PC-3 (cell line): ENCODE measurements at regions not wholly inside any gene's neighbourhood (a gene's known extent, or its start where the extent isn't known, plus 50 kb on each side); places are given as distances from the start of the nearest gene placed in this dataset.

ENCODE experiments used
- ATAC-seq: fragments of 200-7000 bp; cut with Tn5 transposase; 2 replicates; pipeline ENCODE4 v1.9.1; 2020; ENCODE audit warnings: mild to moderate bottlenecking, moderate library complexity
- BruUV-seq: library from RNA; stranded (reverse); fragments of 400-500 nt; replicated peaks from 2 replicates; lab custom pipeline; 2021; lab: Mats Ljungman, UMichigan
- CTCF ChIA-PET: fragments of 300-600 bp; sonication (Branson Sonifier 250); formaldehyde crosslinking; loops from one replicate; lab custom pipeline; 2022; ENCODE audit warnings: antibody characterized with exemption; lab: Charles Lee
- POLR2A ChIA-PET: fragments of 300-600 bp; sonication (Branson Sonifier 250); formaldehyde crosslinking; loops from one replicate; lab custom pipeline; 2022; ENCODE audit warnings: antibody characterized with exemption; ENCODE audit not compliant: unreplicated experiment; lab: Charles Lee
- DNase-seq: peaks from one replicate; pipeline ENCODE4 v3.0.0-alpha.2; 2015
- H2AFZ ChIP-seq: fragments of 300-600 bp; sonication (generic); 2 replicates; pipeline ENCODE4 v1.6.0; 2016; ENCODE audit warnings: antibody characterized with exemption, low read length
- H3F3A ChIP-seq: fragments of 300-600 bp; sonication (generic); one replicate; pipeline ENCODE4 v1.6.0; 2017; ENCODE audit warnings: antibody characterized with exemption, low read length, control low read depth, mild to moderate bottlenecking; ENCODE audit not compliant: unreplicated experiment
- H3K27ac ChIP-seq: fragments of 300-600 bp; sonication (generic); 2 replicates; pipeline ENCODE4 v1.5.1; 2016; ENCODE audit warnings: mild to moderate bottlenecking, low read length
- H3K27me3 ChIP-seq: fragments of 300-600 bp; sonication (generic); 2 replicates; pipeline ENCODE4 v1.6.1; 2016; ENCODE audit warnings: low read length, mixed read lengths
- H3K36me3 ChIP-seq: fragments of 300-600 bp; sonication (generic); 2 replicates; pipeline ENCODE4 v1.6.1; 2016; ENCODE audit warnings: low read depth, mixed run types, low read length, mixed read lengths
- H3K4me1 ChIP-seq: fragments of 300-600 bp; sonication (generic); 2 replicates; pipeline ENCODE4 v1.5.1; 2016; ENCODE audit warnings: low read length; ENCODE audit not compliant: insufficient read depth
- H3K4me2 ChIP-seq: fragments of 300-600 bp; sonication (generic); 2 replicates; pipeline ENCODE4 v1.6.0; 2016; ENCODE audit warnings: low read length
- H3K4me3 ChIP-seq: fragments of 300-600 bp; sonication (generic); 2 replicates; pipeline ENCODE4 v1.5.1; 2016; ENCODE audit warnings: mild to moderate bottlenecking, low read length, mixed read lengths
- H3K79me2 ChIP-seq: fragments of 300-600 bp; sonication (generic); 2 replicates; pipeline ENCODE4 v1.6.1; 2017; ENCODE audit warnings: low read length, mixed read lengths
- H3K9ac ChIP-seq: fragments of 300-600 bp; sonication (generic); 2 replicates; pipeline ENCODE4 v1.6.0; 2016; ENCODE audit warnings: mild to moderate bottlenecking, low read length
- H3K9me2 ChIP-seq: fragments of 300-600 bp; sonication (generic); replicated peaks from 2 replicates; pipeline ENCODE4 v1.6.1; 2016; ENCODE audit warnings: mixed run types, low read length, mixed read lengths
- H3K9me3 ChIP-seq: fragments of 300-600 bp; sonication (generic); 2 replicates; pipeline ENCODE4 v1.6.1; 2016; ENCODE audit warnings: low read length, mixed read lengths
- H4K20me1 ChIP-seq: fragments of 300-600 bp; sonication (generic); 2 replicates; pipeline ENCODE4 v1.6.1; 2016; ENCODE audit warnings: low read length, mixed read lengths
- EZH2 ChIP-seq: fragments of 300-600 bp; sonication (generic); IDR thresholded peaks from one replicate; pipeline ENCODE4 v1.6.1; 2017; ENCODE audit warnings: antibody characterized with exemption, mild to moderate bottlenecking, low read length; ENCODE audit not compliant: unreplicated experiment
- EZH2phosphoT487 ChIP-seq: fragments of 300-600 bp; sonication (generic); IDR thresholded peaks from 2 replicates; pipeline ENCODE4 v1.6.1; 2018; ENCODE audit warnings: mild to moderate bottlenecking, antibody characterized with exemption, low read length, borderline replicate concordance
- intact Hi-C: fragments of 100-400 bp; cut with micrococcal nuclease; formaldehyde crosslinking; loops from 2 replicates; pipeline ENCODE4 v1.9.0; 2023
- TF ChIP-seq, protein P1 (sequence below): fragments of 300-600 bp; sonication (generic); conservative IDR thresholded peaks from 2 replicates; pipeline ENCODE4 v1.5.1; 2017; ENCODE audit warnings: antibody characterized with exemption, low read depth, mild to moderate bottlenecking, low read length

DNA sequence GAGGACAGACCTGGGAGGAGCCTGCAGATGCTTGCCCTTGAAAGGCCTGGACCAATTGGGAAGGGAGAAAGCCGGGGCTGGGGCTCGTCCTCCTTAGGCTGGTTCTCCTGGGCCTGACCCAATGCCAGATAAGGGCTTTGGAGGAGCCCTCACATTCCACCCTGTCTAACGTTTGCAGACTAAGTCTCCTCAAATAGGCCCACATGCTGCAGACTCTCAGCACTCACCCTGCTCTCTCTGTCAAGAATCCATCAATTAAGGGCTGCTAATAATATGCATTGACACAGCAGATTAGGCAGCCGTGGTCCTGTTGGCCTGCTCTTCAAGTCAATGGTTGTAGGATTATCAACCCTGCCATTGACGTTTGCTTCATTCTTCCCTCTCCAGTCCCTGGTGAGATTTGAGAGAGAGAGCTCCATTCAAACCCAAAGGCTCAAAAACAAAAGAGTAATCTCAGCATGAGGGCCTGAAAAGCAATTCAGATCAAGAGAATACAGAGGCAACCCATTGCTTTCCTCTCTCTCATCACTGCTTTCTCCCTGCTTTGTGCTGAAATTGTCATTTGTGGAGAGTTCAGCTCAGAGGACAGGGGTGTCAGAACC, 167.6 kb downstream of the INSIG2 start:
- DNase-seq: no peak
- no peaks in the 10 kb centered on the region for H3K27me3 ChIP-seq
- no peak overlapping the region for H3K9ac ChIP-seq
- no peak overlapping the region for H3K4me3 ChIP-seq
- intact Hi-C loops: no loop called here
- no peaks in the 10 kb centered on the region for H4K20me1 ChIP-seq
- H3K9me2 ChIP-seq: no peaks in the 10 kb centered on the region
- peaks cover 6% of the 10 kb centered on the region for H3K4me1 ChIP-seq
- no TSS peak for BruUV-seq
- H3K27ac ChIP-seq: no peak overlapping the region
- H3F3A ChIP-seq: no peaks in the 10 kb centered on the region
- no peak overlapping the region for H3K4me2 ChIP-seq
- ChIA-PET CTCF (no interaction called here), POLR2A (no interaction called here)
- no peak overlapping the region for H2AFZ ChIP-seq
- no peak for ATAC-seq
- no peak for TF ChIP-seq EZH2phosphoT487
- no peak for TF ChIP-seq EZH2
- TF ChIP-seq, protein P1, sequence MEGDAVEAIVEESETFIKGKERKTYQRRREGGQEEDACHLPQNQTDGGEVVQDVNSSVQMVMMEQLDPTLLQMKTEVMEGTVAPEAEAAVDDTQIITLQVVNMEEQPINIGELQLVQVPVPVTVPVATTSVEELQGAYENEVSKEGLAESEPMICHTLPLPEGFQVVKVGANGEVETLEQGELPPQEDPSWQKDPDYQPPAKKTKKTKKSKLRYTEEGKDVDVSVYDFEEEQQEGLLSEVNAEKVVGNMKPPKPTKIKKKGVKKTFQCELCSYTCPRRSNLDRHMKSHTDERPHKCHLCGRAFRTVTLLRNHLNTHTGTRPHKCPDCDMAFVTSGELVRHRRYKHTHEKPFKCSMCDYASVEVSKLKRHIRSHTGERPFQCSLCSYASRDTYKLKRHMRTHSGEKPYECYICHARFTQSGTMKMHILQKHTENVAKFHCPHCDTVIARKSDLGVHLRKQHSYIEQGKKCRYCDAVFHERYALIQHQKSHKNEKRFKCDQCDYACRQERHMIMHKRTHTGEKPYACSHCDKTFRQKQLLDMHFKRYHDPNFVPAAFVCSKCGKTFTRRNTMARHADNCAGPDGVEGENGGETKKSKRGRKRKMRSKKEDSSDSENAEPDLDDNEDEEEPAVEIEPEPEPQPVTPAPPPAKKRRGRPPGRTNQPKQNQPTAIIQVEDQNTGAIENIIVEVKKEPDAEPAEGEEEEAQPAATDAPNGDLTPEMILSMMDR: no peak
- no peaks in the 10 kb centered on the region for H3K79me2 ChIP-seq
- peaks cover 11% of the 10 kb centered on the region; the same call in 1 of the 2 replicates for H3K36me3 ChIP-seq
- H3K9me3 ChIP-seq: peaks cover 12% of the 10 kb centered on the region; the same call in 1 of the 2 replicates

DNA sequence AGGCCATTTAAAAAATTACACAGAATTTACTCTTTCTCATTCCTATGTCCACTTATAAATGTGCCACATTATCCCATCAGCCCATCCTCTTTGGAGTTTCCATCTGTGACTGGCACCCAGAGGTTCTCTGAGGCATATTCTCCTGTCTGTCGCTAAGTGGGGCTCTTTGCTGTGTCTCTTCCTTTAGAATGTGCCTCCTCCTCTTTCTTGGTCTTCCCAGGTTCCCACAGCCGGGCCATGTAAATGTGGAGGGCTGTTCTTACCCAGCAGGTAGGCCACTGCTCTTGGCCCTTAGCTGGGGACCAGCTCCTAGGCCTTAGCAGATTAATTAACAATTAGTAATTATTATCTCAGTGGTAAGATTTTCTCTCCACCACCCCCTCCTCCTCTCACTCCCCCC, 167.0 kb downstream of the INSIG2 start:
- Histone ChIP-seq H3K79me2 (no peaks in the 10 kb centered on the region), H3K4me2 (no peak overlapping the region), H2AFZ (no peak overlapping the region), H3K9ac (no peak overlapping the region), H3K9me3 (peaks cover 12% of the 10 kb centered on the region; the same call in 1 of the 2 replicates), H3K4me3 (no peak overlapping the region), H3K9me2 (no peaks in the 10 kb centered on the region), H3K36me3 (peaks cover 11% of the 10 kb centered on the region; the same call in 1 of the 2 replicates), H4K20me1 (no peaks in the 10 kb centered on the region), H3K27me3 (no peaks in the 10 kb centered on the region), H3F3A (no peaks in the 10 kb centered on the region), H3K27ac (no peak overlapping the region), H3K4me1 (peaks cover 12% of the 10 kb centered on the region)
- POLR2A ChIA-PET: no interaction called here
- TF ChIP-seq EZH2 (no peak), EZH2phosphoT487 (no peak)
- TF ChIP-seq, protein P1: no peak
- intact Hi-C loops: no loop called here
- no TSS peak for BruUV-seq
- CTCF ChIA-PET: no interaction called here
- ATAC-seq: no peak
- no peak for DNase-seq

DNA sequence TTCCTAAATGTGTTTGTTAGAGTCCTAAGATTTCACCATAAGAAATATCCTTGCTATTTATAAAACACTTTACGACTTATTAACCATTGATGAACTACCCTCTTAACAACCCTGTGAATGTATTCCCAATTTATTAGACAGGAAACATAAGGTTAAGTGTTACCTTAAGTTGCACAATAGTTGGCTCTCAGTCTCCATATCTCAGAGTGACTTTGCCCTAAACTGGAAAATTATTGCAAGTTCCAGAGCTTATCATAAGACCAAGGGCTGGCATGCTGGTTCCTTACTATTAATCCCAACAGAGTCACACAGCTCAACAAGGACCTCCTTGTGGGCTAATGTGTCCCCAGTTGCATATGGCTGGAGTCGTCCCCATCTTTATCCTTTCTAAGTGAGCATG, 165.8 kb downstream of the INSIG2 start:
- no peak for ATAC-seq
- Histone ChIP-seq H3K36me3 (peaks cover 11% of the 10 kb centered on the region; the same call in 1 of the 2 replicates), H3K4me1 (peaks cover 24% of the 10 kb centered on the region), H3F3A (no peaks in the 10 kb centered on the region), H3K4me2 (no peak overlapping the region), H2AFZ (no peak overlapping the region), H3K27ac (no peak overlapping the region), H3K79me2 (no peaks in the 10 kb centered on the region), H3K9me2 (no peaks in the 10 kb centered on the region), H4K20me1 (no peaks in the 10 kb centered on the region), H3K27me3 (no peaks in the 10 kb centered on the region), H3K9ac (no peak overlapping the region), H3K9me3 (peaks cover 10% of the 10 kb centered on the region; the same call in 1 of the 2 replicates), H3K4me3 (no peak overlapping the region)
- intact Hi-C loops: no loop called here
- TF ChIP-seq EZH2phosphoT487: no peak
- TF ChIP-seq EZH2: no peak
- TF ChIP-seq, protein P1: no peak
- CTCF ChIA-PET: no interaction called here
- no peak for DNase-seq
- BruUV-seq: no TSS peak
- POLR2A ChIA-PET: no interaction called here
